RWPE1 (cell line): ENCODE measurements at regions not wholly inside any gene's neighbourhood (a gene's known extent, or its start where the extent isn't known, plus 50 kb on each side); places are given as distances from the start of the nearest gene placed in this dataset.

Source experiments
- CTCF ChIA-PET: fragments of 350-600 bp; sonication (Branson Sonifier 250); formaldehyde crosslinking; extraction: SDS; loops from one replicate; lab custom pipeline; 2021; lab: Yijun Ruan, JAX
- POLR2A ChIA-PET: fragments of 400-600 bp; formaldehyde crosslinking; extraction: SDS; loops from one replicate; lab custom pipeline; 2020; ENCODE audit warnings: antibody characterized with exemption; ENCODE audit not compliant: low non-redundant PET; lab: Yijun Ruan, JAX
- DNase-seq: peaks from one replicate; pipeline ENCODE4 v3.0.0; 2012; ENCODE audit warnings: low spot score
- H3K27ac ChIP-seq: fragments of 450-650 bp; 2 replicates; pipeline ENCODE4 v1.5.1; 2017
- CTCF ChIP-seq: fragments of 450-650 bp; conservative IDR thresholded peaks from 2 replicates; pipeline ENCODE4 v1.5.1; 2017; ENCODE audit warnings: low read depth, mild to moderate bottlenecking

GRCh38 chr14:87082917-87083316, 910.1 kb downstream of the GALC start:
- no peak for TF ChIP-seq CTCF
- no peak overlapping the region for H3K27ac ChIP-seq
- ChIA-PET POLR2A (no interaction called here), CTCF (no interaction called here)
- no peak for DNase-seq

GRCh38 chr14:87081004-87081403, 912.0 kb downstream of the GALC start:
- TF ChIP-seq CTCF = no peak
- no peak for DNase-seq
- ChIA-PET CTCF (no interaction called here), POLR2A (no interaction called here)
- no peak overlapping the region for H3K27ac ChIP-seq

GRCh38 chr14:87080146-87080545, 912.8 kb downstream of the GALC start:
- H3K27ac ChIP-seq = no peak overlapping the region
- DNase-seq = no peak
- TF ChIP-seq CTCF = no peak
- ChIA-PET POLR2A (no interaction called here), CTCF (no interaction called here)

GRCh38 chr14:87079416-87079815, 913.6 kb downstream of the GALC start:
- no peak overlapping the region for H3K27ac ChIP-seq
- ChIA-PET POLR2A (no interaction called here), CTCF (no interaction called here)
- TF ChIP-seq CTCF = no peak
- no peak for DNase-seq

GRCh38 chr14:87076922-87077321, 916.1 kb downstream of the GALC start:
- no peak for TF ChIP-seq CTCF
- ChIA-PET CTCF (no interaction called here), POLR2A (no interaction called here)
- no peak for DNase-seq
- no peak overlapping the region for H3K27ac ChIP-seq

- no peak overlapping the region for H3K27ac ChIP-seq
- CTCF ChIA-PET = no interaction called here
These were observed 916.8 kb downstream of the GALC start for GRCh38 chr14:87076146-87076545.

More at GRCh38 chr14:87076146-87076545, 916.8 kb downstream of the GALC start:
- POLR2A ChIA-PET = no interaction called here
- DNase-seq = no peak
- no peak for TF ChIP-seq CTCF
